Heart left ventricle (tissue), 16 donors: ENCODE measurements at regions not wholly inside any gene's neighbourhood (a gene's known extent, or its start where the extent isn't known, plus 50 kb on each side); places are given as distances from the start of the nearest gene placed in this dataset.
"Not testable (repeated sequence)": the region's sequence is repeated elsewhere in the genome, so short reads cannot be mapped to it uniquely, and the experiment has no call there.

Experiments used
- ATAC-seq, 4 donors: fragments of 200-7000 bp; cut with Tn5 transposase; one replicate each; pipeline ENCODE4 v1.9.1; 2020 to 2022; ENCODE audit warnings: moderate library complexity in 4 of 4, mild to moderate bottlenecking in 3 of 4, moderate number of reproducible peaks in 1 of 4
- DNase-seq, 5 donors: peaks; one replicate each; pipeline ENCODE4 v3.0.0-alpha.2; 2020
- H3K27ac ChIP-seq, 12 donors: fragments of 200-600 bp; sonication (generic) in 4 of 12; one replicate each; pipeline versions ENCODE4 v1.5.0 to v1.8.0; 2016 to 2022; ENCODE audit warnings: mild to moderate bottlenecking in 2 of 12
- H3K27me3 ChIP-seq, 9 donors: fragments of 200-600 bp; sonication (generic) in 2 of 9; one replicate each; pipeline versions ENCODE4 v1.5.1 to v1.8.0; 2016 to 2022; ENCODE audit warnings: mild to moderate bottlenecking in 3 of 9
- H3K36me3 ChIP-seq, 9 donors: fragments of 200-600 bp; sonication (generic) in 2 of 9; one replicate each; pipeline versions ENCODE4 v1.5.0 to v1.8.0; 2018 to 2022; ENCODE audit warnings: mild to moderate bottlenecking in 2 of 9
- H3K4me1 ChIP-seq, 12 donors: fragments of 200-600 bp; sonication (generic) in 4 of 12; one replicate each; pipeline versions ENCODE4 v1.5.0 to v1.8.0; 2016 to 2022; ENCODE audit warnings: mild to moderate bottlenecking in 3 of 12
- H3K4me3 ChIP-seq, 12 donors: fragments of 200-600 bp; sonication (generic) in 4 of 12; one replicate each; pipeline versions ENCODE4 v1.5.0 to v1.8.0; 2017 to 2022; ENCODE audit warnings: mild to moderate bottlenecking in 9 of 12, moderate library complexity in 4 of 12
- H3K9me3 ChIP-seq, 12 donors: fragments of 200-600 bp; sonication (generic) in 4 of 12; one replicate each; pipeline versions ENCODE4 v1.5.0 to v1.8.0; 2016 to 2022; ENCODE audit warnings: mild to moderate bottlenecking in 1 of 12
- POLR2A ChIP-seq, 2 donors: fragments of 450-650 bp; IDR thresholded peaks; one replicate each; pipeline ENCODE4 v1.6.1; 2017; ENCODE audit warnings: antibody characterized with exemption in 2 of 2, mild to moderate bottlenecking in 2 of 2, moderate library complexity in 2 of 2
- WGBS, 4 donors: extraction: QIAGEN DNeasy Blood & Tissue Kit in 2 of 4; methylation state at CpG; one replicate each; pipeline versions ENCODE4 v1.1.5 to v1.1.7; 2013 to 2018; 5-methylcytosine and 5-hydroxymethylcytosine counted together
- intact Hi-C, 10 donors: fragments of 100-400 bp; cut with DNase I; formaldehyde crosslinking; loops; one replicate each; pipeline versions ENCODE4 v1.11.1 to v1.14.2; 2022
- TF ChIP-seq, protein P1 (sequence below), 12 donors: fragments of 200-600 bp; sonication (generic) in 4 of 12; IDR thresholded peaks; one replicate each; pipeline versions ENCODE4 v1.5.0 to v1.8.0; 2018 to 2022; ENCODE audit warnings: antibody characterized with exemption in 12 of 12, mild to moderate bottlenecking in 5 of 12
- donor health status: ischemic (EF 13 %, LVEDD 7.1; RV severe dilation, severe dysfunction).
- donor health status: healthy with polysubstance abuse.
- donor health status: DM: no; HTN: yes; CAD: no.
- donor health status: DM: no; HTN: no; CAD: no.
- donor health status: ischemic (EF 25% LVEDD 6.9; RV normal size, moderate dysfunction).
- donor health status: ischemic (EF 25% LVEDD 5.7; RV mildly dilated, moderate dysfunction).
- donor health status: healthy.
- donor health status: DM: yes; HTN: yes; CAD: no.
- donor health status: ischemic (EF 35%, LVEDD 5.7; RV mildly dilated, moderate dysfunction).
- donor health status: nonischemic (EF 11% LVEDD 7.7; RV severe dilation, severe dysfunction).
- donor health status: DM: yes; HTN: yes; CAD: no.
- donor health status: PGD.
- donor health status: ischemic (EF 29% LVEDD 5.4; RV normal size, mild dysfunction).
- donor health status: nonischemic (EF 23%, LVEDD 6.1; RV moderate dilation, normal function).

DNA sequence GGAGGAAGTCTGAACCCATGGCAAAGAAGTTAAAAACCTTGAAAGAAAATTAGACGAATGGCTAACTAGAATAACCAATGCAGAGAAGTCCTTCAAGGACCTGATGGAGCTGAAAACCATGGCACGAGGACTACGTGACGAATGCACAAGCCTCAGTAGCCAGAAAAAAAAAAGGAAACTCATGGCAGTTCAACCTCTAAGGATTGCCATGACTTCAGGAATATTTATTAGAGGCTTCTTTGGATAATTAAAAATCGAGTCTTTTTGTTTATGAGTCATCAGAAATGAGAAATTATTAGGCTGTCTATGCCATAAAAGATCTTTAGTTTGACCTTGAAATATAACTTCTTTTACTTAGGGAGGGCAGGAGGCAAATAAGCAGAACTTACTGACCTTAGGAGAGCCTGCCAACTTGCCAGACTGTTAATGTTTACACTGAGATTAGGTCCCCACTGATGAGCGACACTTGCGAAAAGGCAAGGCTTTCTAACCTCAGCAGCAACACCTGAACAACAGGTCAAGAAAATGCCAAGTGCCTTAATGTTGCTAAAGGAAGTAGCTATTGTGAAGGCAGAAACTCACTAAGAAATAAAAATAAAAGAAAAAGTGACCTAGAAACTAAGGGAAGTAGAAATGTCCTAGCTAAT lies 55.2 kb upstream of the TUSC1 start:
- no peaks in the 10 kb centered on the region for H3K4me1 ChIP-seq
- ATAC-seq: no peak
- TF ChIP-seq POLR2A (IDR thresholded peaks at IDR 0.05): no peak
- TF ChIP-seq, protein P1, sequence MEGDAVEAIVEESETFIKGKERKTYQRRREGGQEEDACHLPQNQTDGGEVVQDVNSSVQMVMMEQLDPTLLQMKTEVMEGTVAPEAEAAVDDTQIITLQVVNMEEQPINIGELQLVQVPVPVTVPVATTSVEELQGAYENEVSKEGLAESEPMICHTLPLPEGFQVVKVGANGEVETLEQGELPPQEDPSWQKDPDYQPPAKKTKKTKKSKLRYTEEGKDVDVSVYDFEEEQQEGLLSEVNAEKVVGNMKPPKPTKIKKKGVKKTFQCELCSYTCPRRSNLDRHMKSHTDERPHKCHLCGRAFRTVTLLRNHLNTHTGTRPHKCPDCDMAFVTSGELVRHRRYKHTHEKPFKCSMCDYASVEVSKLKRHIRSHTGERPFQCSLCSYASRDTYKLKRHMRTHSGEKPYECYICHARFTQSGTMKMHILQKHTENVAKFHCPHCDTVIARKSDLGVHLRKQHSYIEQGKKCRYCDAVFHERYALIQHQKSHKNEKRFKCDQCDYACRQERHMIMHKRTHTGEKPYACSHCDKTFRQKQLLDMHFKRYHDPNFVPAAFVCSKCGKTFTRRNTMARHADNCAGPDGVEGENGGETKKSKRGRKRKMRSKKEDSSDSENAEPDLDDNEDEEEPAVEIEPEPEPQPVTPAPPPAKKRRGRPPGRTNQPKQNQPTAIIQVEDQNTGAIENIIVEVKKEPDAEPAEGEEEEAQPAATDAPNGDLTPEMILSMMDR (IDR thresholded peaks at IDR 0.05): no peak
- H3K4me3 ChIP-seq: no peak overlapping the region
- H3K9me3 ChIP-seq: peaks cover 0 to 9% (median 0%) of the 10 kb centered on the region in 12 donors
- WGBS, 4 donors: 78 to 86% (median 85%) methylated on average over 7 of the region's 7 CpGs
- no peaks in the 10 kb centered on the region for H3K27me3 ChIP-seq
- H3K27ac ChIP-seq: no peak overlapping the region
- no peaks in the 10 kb centered on the region for H3K36me3 ChIP-seq
- intact Hi-C loops: no loop called here
- no peak for DNase-seq

DNA sequence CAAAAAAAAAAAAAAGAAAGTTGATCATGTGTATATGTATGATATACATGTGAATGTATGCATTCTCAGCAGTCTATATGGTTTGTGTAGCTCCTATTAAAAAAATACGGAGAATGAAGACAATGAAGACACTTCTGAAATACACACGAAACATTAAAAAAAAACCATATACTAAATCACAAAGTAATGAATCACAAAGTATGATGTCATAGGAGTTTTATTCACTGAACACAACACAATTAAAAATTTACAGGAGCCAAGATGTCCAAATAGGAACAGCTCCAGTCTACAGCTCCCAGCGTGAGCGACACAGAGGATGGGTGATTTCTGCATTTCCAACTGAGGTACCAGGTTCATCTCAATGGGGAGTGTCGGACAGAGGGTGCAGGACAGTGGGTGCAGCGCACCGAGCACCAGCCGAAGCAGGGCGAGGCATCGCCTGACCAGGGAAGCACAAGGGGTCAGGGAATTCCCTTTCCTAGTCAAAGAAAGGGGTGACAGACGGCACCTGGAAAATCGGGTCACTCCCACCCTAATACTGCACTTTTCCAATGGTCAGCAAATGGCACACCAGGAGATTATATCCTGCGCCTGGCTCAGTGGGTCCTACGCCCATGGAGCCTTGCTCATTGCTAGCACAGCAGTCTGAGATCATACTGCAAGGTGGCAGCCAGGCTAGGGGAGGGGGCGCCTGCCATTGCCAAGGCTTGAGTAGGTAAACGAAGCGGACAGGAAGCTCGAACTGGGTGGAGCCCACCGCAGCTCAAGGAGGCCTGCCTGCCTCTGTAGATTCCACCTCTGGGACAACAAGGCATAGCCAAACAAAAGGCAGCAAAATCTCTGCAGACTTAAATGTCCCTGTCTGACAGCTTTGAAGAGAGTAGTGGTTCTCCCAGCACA lies 53.9 kb upstream of the TUSC1 start:
- H3K4me1 ChIP-seq, H3K27me3 ChIP-seq, intact Hi-C loops, H3K36me3 ChIP-seq, H3K9me3 ChIP-seq, H3K4me3 ChIP-seq, ATAC-seq, DNase-seq, H3K27ac ChIP-seq: not testable (repeated sequence)
- WGBS, 4 donors: 92 to 93% (median 92%) methylated on average over 11 to 19 of the region's 19 CpGs
